IMR-90 (cell line): ENCODE measurements at regions not wholly inside any gene's neighbourhood (a gene's known extent, or its start where the extent isn't known, plus 50 kb on each side); places are given as distances from the start of the nearest gene placed in this dataset.

ENCODE experiments used
- ATAC-seq: fragments of 200-7000 bp; cut with Tn5 transposase; 2 replicates; pipeline ENCODE4 v1.9.1; 2020; ENCODE audit warnings: low read depth, mild to moderate bottlenecking, moderate library complexity
- BruUV-seq: library from RNA; stranded (reverse); fragments of 400-500 nt; replicated peaks from 2 replicates; lab custom pipeline; 2021; lab: Mats Ljungman, UMichigan
- CTCF ChIA-PET: fragments of 300-600 bp; formaldehyde crosslinking; extraction: SDS; loops from one replicate; lab custom pipeline; 2021; ENCODE audit warnings: antibody characterized with exemption; lab: Yijun Ruan, JAX
- POLR2A ChIA-PET: fragments of 300-600 bp; sonication (Branson Sonifier 250); formaldehyde crosslinking; loops from one replicate; lab custom pipeline; 2022; ENCODE audit warnings: antibody characterized with exemption; ENCODE audit not compliant: unreplicated experiment; lab: Charles Lee
- DNase-seq: peaks from one replicate; pipeline ENCODE4 v3.0.0; 2013
- H2AFZ ChIP-seq: replicated peaks from 2 replicates; pipeline ENCODE3; 2013; ENCODE audit warnings: low read length, mild to moderate bottlenecking; ENCODE audit not compliant: poor library complexity
- H2AK5ac ChIP-seq: 2 replicates; pipeline ENCODE4 v1.6.1; 2013; ENCODE audit warnings: low read depth, low read length, inconsistent platforms
- H2AK9ac ChIP-seq: replicated peaks from 2 replicates; pipeline ENCODE3; 2013; ENCODE audit warnings: mild to moderate bottlenecking, low read depth, low read length, moderate library complexity; ENCODE audit not compliant: poor library complexity
- H2BK120ac ChIP-seq: 2 replicates; pipeline ENCODE4 v1.6.1; 2013; ENCODE audit warnings: low read depth, low read length, inconsistent platforms
- H2BK15ac ChIP-seq: 3 replicates; pipeline ENCODE4 v1.6.1; 2013; ENCODE audit warnings: low read depth, low read length, inconsistent platforms
- H2BK20ac ChIP-seq: 2 replicates; pipeline ENCODE4 v1.6.1; 2013; ENCODE audit warnings: low read depth, mild to moderate bottlenecking, inconsistent platforms, low read length, moderate library complexity
- H2BK5ac ChIP-seq: 2 replicates; pipeline ENCODE4 v1.6.1; 2013; ENCODE audit warnings: mild to moderate bottlenecking, low read depth, low read length, inconsistent platforms; ENCODE audit not compliant: poor library complexity, severe bottlenecking
- H3K14ac ChIP-seq: replicated peaks from 2 replicates; pipeline ENCODE4 v1.6.1; 2013; ENCODE audit warnings: low read depth, low read length, inconsistent platforms
- H3K18ac ChIP-seq: 2 replicates; pipeline ENCODE4 v1.6.1; 2013; ENCODE audit warnings: low read depth, low read length, control low read depth
- H3K23ac ChIP-seq: 2 replicates; pipeline ENCODE4 v1.6.1; 2013; ENCODE audit warnings: low read depth, low read length, inconsistent platforms
- H3K27ac ChIP-seq: 2 replicates; pipeline ENCODE4 v1.5.1; 2013; ENCODE audit warnings: mild to moderate bottlenecking, control low read depth, low read length; ENCODE audit not compliant: insufficient read depth
- H3K27me3 ChIP-seq: 2 replicates; pipeline ENCODE4 v1.6.1; 2013; ENCODE audit warnings: low read length; ENCODE audit not compliant: control insufficient read depth, insufficient read depth
- H3K36me3 ChIP-seq: 2 replicates; pipeline ENCODE4 v1.6.1; 2013; ENCODE audit warnings: low read length, mixed read lengths; ENCODE audit not compliant: control insufficient read depth, insufficient read depth
- H3K4ac ChIP-seq: 2 replicates; pipeline ENCODE4 v1.6.1; 2013; ENCODE audit warnings: low read depth, low read length, inconsistent platforms
- H3K4me1 ChIP-seq: 2 replicates; pipeline ENCODE4 v1.6.1; 2013; ENCODE audit warnings: low read length, mixed read lengths; ENCODE audit not compliant: control insufficient read depth, insufficient read depth
- H3K4me2 ChIP-seq: 2 replicates; pipeline ENCODE4 v1.6.1; 2013; ENCODE audit warnings: low read depth, mild to moderate bottlenecking, control low read depth, low read length, moderate library complexity
- H3K4me3 ChIP-seq: 2 replicates; pipeline ENCODE4 v1.5.1; 2013; ENCODE audit warnings: low read depth, mild to moderate bottlenecking, control low read depth, low read length, moderate library complexity; ENCODE audit not compliant: insufficient read depth
- H3K56ac ChIP-seq: 2 replicates; pipeline ENCODE4 v1.6.1; 2013; ENCODE audit warnings: low read length, inconsistent platforms; ENCODE audit not compliant: insufficient read depth; ENCODE audit errors: extremely low read depth
- H3K79me1 ChIP-seq, 2 experiments: 2 replicates each; pipeline ENCODE4 v1.6.1; 2013; ENCODE audit warnings: low read length in 2 of 2, inconsistent platforms in 1 of 2, low read depth in 1 of 2
- H3K9ac ChIP-seq: 2 replicates; pipeline ENCODE4 v1.6.1; 2013; ENCODE audit warnings: low read depth, low read length, control low read depth
- H3K9me1 ChIP-seq: 2 replicates; pipeline ENCODE4 v1.6.1; 2013; ENCODE audit warnings: low read length, inconsistent platforms; ENCODE audit not compliant: insufficient read depth
- H3K9me3 ChIP-seq: 2 replicates; pipeline ENCODE4 v1.6.1; 2013; ENCODE audit warnings: low read length; ENCODE audit not compliant: control insufficient read depth, insufficient read depth
- H4K20me1 ChIP-seq: 2 replicates; pipeline ENCODE4 v1.6.1; 2013; ENCODE audit warnings: low read length, inconsistent platforms; ENCODE audit not compliant: insufficient read depth
- H4K5ac ChIP-seq: 2 replicates; pipeline ENCODE4 v1.6.1; 2013; ENCODE audit warnings: mild to moderate bottlenecking, low read depth, low read length, control low read depth
- H4K8ac ChIP-seq, 2 experiments: 2 replicates each; pipeline ENCODE4 v1.6.1; 2013; ENCODE audit warnings: low read depth in 2 of 2, low read length in 2 of 2, control low read depth in 1 of 2, inconsistent platforms in 1 of 2
- H4K91ac ChIP-seq: 2 replicates; pipeline ENCODE4 v1.6.1; 2013; ENCODE audit warnings: low read depth, low read length, inconsistent platforms; ENCODE audit not compliant: insufficient read depth
- CEBPB ChIP-seq: IDR thresholded peaks from 2 replicates; pipeline ENCODE4 v1.6.1; 2012; ENCODE audit warnings: low read depth, low read length, improper control_type of control experiment
- CHD1 ChIP-seq: IDR thresholded peaks from 2 replicates; pipeline ENCODE4 v1.6.1; 2012; ENCODE audit warnings: low read depth, low read length, improper control_type of control experiment
- CTCF ChIP-seq: conservative IDR thresholded peaks from 2 replicates; pipeline ENCODE4 v1.5.1; 2012; ENCODE audit warnings: mild to moderate bottlenecking, low read depth, low read length, improper control_type of control experiment
- ELK1 ChIP-seq: fragments of 150-350 bp; IDR thresholded peaks from 2 replicates; pipeline ENCODE4 v1.6.1; 2016; ENCODE audit warnings: low read depth, mild to moderate bottlenecking, low read length, moderate library complexity, borderline replicate concordance
- FOS ChIP-seq: fragments of 150-350 bp; IDR thresholded peaks from 2 replicates; pipeline ENCODE4 v1.6.1; 2016; ENCODE audit warnings: low read depth, low read length
- MXI1 ChIP-seq: IDR thresholded peaks from 2 replicates; pipeline ENCODE4 v1.6.1; 2012; ENCODE audit warnings: low read depth, mild to moderate bottlenecking, low read length, moderate library complexity, borderline replicate concordance
- RCOR1 ChIP-seq: IDR thresholded peaks from 2 replicates; pipeline ENCODE4 v1.6.1; 2012; ENCODE audit warnings: mild to moderate bottlenecking, low read length, improper control_type of control experiment; ENCODE audit not compliant: insufficient replicate concordance
- dilution Hi-C: fragments of 300-500 bp; cut with HindIII; formaldehyde crosslinking; loops from one replicate; pipeline ENCODE4 v1.14.3; 2018; ENCODE audit warnings: low sequenced_read_pairs; ENCODE audit not compliant: unreplicated experiment
- in situ Hi-C: fragments of 300-500 bp; cut with MboI; formaldehyde crosslinking; loops from 3 replicates; pipeline ENCODE4 v1.14.3; 2019; ENCODE audit warnings: low sequenced_read_pairs, inconsistent platforms, mixed read lengths
- intact Hi-C: fragments of 100-400 bp; cut with micrococcal nuclease; formaldehyde crosslinking; loops from 2 replicates; pipeline ENCODE4 v1.10.0; 2022

- TF ChIP-seq RCOR1 = no peak
- no peak for TF ChIP-seq FOS
- no peak for TF ChIP-seq MXI1
- TF ChIP-seq ELK1 = no peak
- no peak for TF ChIP-seq CHD1
- no peak for TF ChIP-seq CTCF
- TF ChIP-seq CEBPB = no peak
- BruUV-seq = no TSS peak
- no peak overlapping the region for H2BK15ac ChIP-seq
- H3K4ac ChIP-seq = no peak overlapping the region
- no peak overlapping the region for H2AK5ac ChIP-seq
- H3K27me3 ChIP-seq = no peaks in the 10 kb centered on the region
- no peak overlapping the region for H2BK5ac ChIP-seq
- no peaks in the 10 kb centered on the region for H3K36me3 ChIP-seq
- H3K9me1 ChIP-seq = no peaks in the 10 kb centered on the region
- dilution Hi-C loops = no loop called here
- no peaks in the 10 kb centered on the region for H3K4me1 ChIP-seq
- no peaks in the 10 kb centered on the region for H3K79me1 ChIP-seq
- DNase-seq = no peak
- no peak overlapping the region for H2BK120ac ChIP-seq
- H3K4me3 ChIP-seq = no peak overlapping the region
- H3K18ac ChIP-seq = no peak overlapping the region
- H3K9ac ChIP-seq = no peak overlapping the region
- in situ Hi-C loops = no loop called here
- H3K14ac ChIP-seq = no peak overlapping the region
- H3K23ac ChIP-seq = no peak overlapping the region
- no peak overlapping the region for H3K56ac ChIP-seq
- H2AK9ac ChIP-seq = no peak overlapping the region
- H4K5ac ChIP-seq = no peak overlapping the region
- H2BK20ac ChIP-seq = no peak overlapping the region
- H4K91ac ChIP-seq = no peak overlapping the region
- H2AFZ ChIP-seq = no peak overlapping the region
- no peak overlapping the region for H3K4me2 ChIP-seq
- H3K9me3 ChIP-seq = no peaks in the 10 kb centered on the region
- ATAC-seq = no peak
- no peaks in the 10 kb centered on the region for H4K20me1 ChIP-seq
- ChIA-PET CTCF (no interaction called here), POLR2A (no interaction called here)
- no peak overlapping the region for H4K8ac ChIP-seq
- intact Hi-C loops = no loop called here
- H3K27ac ChIP-seq = no peak overlapping the region
Observed at GRCh38 chr3:79922633-79923032, 154.8 kb upstream of the ROBO1 start.
